GM19463 (cell line): ENCODE measurements at regions not wholly inside any gene's neighbourhood (a gene's known extent, or its start where the extent isn't known, plus 50 kb on each side); places are given as distances from the start of the nearest gene placed in this dataset.
"Not testable (repeated sequence)": the region's sequence is repeated elsewhere in the genome, so short reads cannot be mapped to it uniquely, and the experiment has no call there.

ENCODE experiments used
- ATAC-seq: cut with Tn5 transposase; IDR thresholded peaks from one replicate; pipeline ENCODE4 v1.9.1; 2021; ENCODE audit warnings: mild to moderate bottlenecking, moderate library complexity; ENCODE audit not compliant: unreplicated experiment

GRCh38 chr5:14953075-14953607, 81.6 kb upstream of the ANKH start:
- ATAC-seq = no peak

DNA sequence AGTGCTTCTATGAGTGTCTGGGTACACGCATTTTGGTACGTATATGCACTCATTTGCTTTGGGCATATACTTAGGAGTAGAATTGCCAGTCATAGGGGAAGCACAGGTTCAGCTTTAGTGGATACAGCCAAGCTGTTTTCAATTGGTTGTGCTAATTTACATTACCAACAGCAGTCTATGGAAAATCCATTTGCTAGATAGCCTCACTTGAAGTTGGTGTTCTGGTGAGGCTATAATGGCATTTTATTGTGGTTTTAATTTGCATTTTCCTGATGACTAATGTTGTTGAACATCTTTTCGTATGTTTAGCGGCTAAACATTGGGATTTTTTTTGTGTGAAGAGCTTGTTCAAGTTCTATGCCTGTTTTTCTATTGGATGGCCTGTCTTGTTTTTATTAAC, 76.8 kb upstream of the ANKH start:
- ATAC-seq = no peak

- peak; percentile 86 for ATAC-seq
These were observed 75.4 kb upstream of the ANKH start for GRCh38 chr5:14946815-14947620.

DNA sequence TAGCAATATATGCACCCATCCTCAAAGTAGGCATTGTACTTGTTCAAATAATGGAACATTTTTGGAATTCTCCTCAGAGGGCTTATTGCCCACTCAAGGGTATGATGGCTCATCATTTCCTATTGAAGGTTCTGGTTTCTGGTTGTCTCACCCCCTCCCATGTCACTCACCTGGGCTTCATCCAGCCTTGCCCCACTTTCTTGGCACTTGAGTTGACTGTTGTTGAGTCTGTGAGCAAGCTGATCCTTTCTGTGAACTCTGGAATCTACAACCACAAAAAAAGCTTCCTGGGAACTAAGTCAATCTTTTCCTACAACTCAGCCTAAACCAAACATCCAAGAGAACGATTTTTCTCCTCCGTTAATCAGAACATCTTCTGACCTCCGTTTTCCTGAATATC, 73.9 kb upstream of the ANKH start:
- no peak for ATAC-seq

DNA sequence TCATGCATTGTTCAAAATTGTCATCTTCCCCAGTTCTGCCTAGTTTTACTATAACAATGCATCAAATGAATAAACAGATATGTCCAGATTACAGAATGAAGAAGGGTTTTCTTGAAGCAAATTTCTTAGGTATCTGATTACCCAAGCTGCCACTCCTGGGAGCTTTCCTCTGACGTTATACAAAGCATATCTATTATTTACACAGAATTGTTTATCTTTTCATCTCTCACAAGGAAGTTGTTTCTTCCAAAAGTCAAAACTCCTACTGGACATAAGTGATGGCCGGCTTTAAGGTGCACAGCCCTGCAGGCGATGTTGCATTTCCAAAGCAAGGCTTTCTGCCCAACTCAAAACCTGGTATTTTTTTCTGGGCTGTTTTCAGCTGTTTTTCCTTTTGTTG, 73.4 kb upstream of the ANKH start:
- ATAC-seq = no peak

- ATAC-seq = no peak
These were observed 72.8 kb upstream of the ANKH start for GRCh38 chr5:14944350-14944739.

DNA sequence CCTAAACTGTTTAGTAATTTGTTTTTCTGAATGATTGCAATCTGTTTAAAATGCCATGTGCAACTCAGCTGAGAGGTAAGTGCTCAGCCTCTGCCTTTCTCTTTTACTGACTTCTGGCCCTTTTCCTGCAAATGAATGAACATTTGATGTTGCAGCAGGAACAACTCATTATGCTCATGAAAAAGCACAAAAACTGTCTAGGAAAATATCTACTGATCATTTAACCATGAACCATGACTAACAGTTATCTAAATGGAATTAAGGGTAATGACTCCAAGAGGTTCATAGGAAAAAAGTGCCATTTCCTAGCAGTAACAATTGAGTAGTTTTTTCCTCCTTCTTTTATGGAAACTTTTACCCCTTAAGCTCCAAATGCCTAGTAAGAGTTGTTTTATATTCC, 70.6 kb upstream of the ANKH start:
- no peak for ATAC-seq

DNA sequence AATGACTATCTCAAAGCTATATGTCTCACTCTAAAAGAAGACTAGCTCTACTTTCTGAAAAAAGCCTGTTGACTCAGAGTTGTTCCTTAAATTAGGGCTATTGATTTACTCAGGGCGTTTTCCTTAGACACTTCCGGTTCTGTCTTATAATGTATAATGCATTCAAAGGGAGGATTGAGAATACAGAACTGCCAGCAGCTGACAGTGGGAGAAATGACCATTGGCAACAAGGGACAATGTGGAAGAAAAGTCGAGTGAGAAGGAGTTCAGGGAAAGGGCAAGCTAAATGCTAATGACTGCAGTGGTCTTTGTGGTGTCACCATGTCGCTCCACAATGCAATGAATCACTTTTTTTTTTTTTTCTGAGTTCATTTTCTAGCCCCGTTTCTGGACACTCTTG, 65.7 kb upstream of the ANKH start:
- no peak for ATAC-seq

- ATAC-seq = no peak
These were observed 65.0 kb upstream of the ANKH start for GRCh38 chr5:14936588-14936987.

- no peak for ATAC-seq
These were observed 63.8 kb upstream of the ANKH start for GRCh38 chr5:14935341-14935740.

DNA sequence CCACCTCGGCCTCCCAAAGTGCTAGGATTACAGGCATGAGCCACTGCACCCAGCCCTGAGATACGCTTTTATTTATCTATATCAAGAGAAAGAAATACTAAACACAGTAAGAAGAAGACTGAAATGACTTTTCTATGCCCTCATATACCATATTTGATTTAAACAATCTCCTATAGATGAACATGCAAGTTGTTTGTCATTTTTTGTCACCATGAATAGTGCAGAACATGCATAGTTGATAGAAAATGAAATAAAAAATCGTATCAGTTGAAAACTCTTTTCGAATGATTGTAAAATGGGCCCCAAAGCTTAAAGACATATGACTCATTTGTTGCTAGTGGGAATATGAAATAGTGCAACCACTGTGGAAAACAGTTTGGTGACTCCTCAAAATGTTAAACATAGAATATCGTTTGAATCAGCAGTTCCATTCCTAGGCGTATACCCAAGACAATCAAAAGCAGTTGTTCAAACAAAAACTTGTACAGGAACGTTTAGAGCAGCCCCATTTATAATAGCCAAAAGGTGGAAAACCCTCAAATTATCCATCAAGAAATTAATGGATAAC, 61.4 kb upstream of the ANKH start:
- no peak for ATAC-seq

GRCh38 chr5:14930486-14930885, 58.9 kb upstream of the ANKH start:
- no peak for ATAC-seq

- ATAC-seq = no peak
These were observed 57.9 kb upstream of the ANKH start for GRCh38 chr5:14929293-14930065.

DNA sequence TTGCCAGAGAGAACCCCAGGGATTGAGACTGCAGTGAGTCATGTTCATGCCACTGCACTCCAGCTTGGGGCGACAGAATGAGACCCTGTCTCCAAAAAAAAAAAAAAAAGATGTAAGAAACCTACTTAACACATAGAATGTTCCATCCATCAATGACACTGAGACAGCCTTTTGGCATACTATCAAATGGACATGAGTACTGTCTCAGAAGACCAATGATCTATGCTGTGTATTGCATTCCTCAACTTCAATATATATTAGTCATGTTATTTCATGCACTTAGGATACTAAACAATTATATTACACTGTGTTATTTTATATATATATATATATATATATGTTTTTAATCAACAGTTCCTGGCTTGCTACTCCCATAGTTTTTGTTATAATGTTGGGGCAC, 57.1 kb upstream of the ANKH start:
- no peak for ATAC-seq

- no peak for ATAC-seq
These were observed 53.7 kb upstream of the ANKH start for GRCh38 chr5:14925326-14925725.

DNA sequence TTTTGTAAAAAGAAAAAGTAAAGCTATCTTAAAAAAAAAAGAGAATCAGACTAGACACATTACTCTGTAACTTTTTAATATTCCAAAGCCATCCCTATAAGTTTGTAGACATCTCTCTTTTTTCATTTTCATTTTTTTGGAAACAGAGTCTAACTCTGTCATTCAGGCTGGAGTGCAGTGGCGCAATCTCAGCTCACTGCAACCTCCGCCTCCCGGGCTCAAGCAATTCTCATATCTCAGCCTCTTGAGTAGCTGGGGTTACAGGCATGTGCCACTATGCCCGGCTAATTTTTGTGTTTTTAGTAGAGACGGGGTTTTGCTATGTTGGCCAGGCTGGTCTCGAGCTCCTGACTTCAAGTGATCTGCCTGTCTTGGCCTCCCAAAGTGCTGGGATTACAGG, 51.4 kb upstream of the ANKH start:
- not testable (repeated sequence) for ATAC-seq

DNA sequence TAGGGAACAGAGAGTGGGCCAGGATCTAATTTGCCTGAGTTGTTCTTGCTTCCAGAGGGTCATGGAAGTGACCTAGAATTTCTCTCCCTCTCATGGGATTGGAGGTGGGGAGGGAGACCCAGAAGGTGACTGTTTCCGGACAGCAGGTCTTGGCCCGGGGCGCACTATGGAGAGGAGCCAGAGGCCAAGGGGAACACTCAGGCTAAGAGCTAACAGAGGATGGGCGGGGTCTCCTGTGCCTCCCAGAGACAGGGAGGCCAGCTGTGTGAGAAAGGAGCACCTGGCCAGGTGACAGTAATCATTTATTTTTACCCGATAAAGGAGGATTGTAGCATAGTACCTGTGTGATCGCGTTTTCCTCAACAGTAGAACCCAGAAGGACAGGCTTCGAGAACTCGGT, 50.9 kb upstream of the ANKH start:
- ATAC-seq = no peak
